Esophagus muscularis mucosa (tissue), 4 donors: ENCODE measurements at regions not wholly inside any gene's neighbourhood (a gene's known extent, or its start where the extent isn't known, plus 50 kb on each side); places are given as distances from the start of the nearest gene placed in this dataset.

Source experiments
- DNase-seq: peaks from one replicate; pipeline ENCODE4 v3.0.0-alpha.2; 2017; ENCODE audit errors: extremely low spot score
- H3K27ac ChIP-seq, 4 donors: fragments of 200-600 bp; sonication (generic); replicated peaks in 1 of 4; 1 replicate in 3 of 4; 2 replicates in 1 of 4; pipeline ENCODE4 v1.5.1; 2016 to 2019; ENCODE audit warnings: mild to moderate bottlenecking in 1 of 4
- H3K27me3 ChIP-seq, 4 donors: fragments of 200-600 bp; sonication (generic); one replicate each; pipeline versions ENCODE4 v1.5.1 to v1.6.0; 2016 to 2019
- H3K36me3 ChIP-seq, 4 donors: fragments of 200-600 bp; sonication (generic); one replicate each; pipeline ENCODE4 v1.5.1; 2016 to 2019
- H3K4me1 ChIP-seq, 4 donors: fragments of 200-600 bp; sonication (generic); one replicate each; pipeline ENCODE4 v1.5.1; 2016 to 2019
- H3K4me3 ChIP-seq, 4 donors: fragments of 200-600 bp; sonication (generic); 1 replicate in 2 of 4; 2 replicates in 2 of 4; pipeline ENCODE4 v1.5.1; 2016 to 2019; ENCODE audit warnings: mild to moderate bottlenecking in 4 of 4, moderate library complexity in 1 of 4
- H3K9me3 ChIP-seq, 4 donors: fragments of 200-600 bp; sonication (generic); 1 replicate in 3 of 4; 2 replicates in 1 of 4; pipeline ENCODE4 v1.5.1; 2016 to 2019
- CTCF ChIP-seq, 3 experiments: fragments of 200-600 bp in 2 of 3; fragments of 450-650 bp in 1 of 3; sonication (generic) in 2 of 3; IDR thresholded peaks; one replicate each; pipeline ENCODE4 v1.5.1; 2017 to 2019; ENCODE audit warnings: antibody characterized with exemption in 3 of 3, mild to moderate bottlenecking in 2 of 3, moderate library complexity in 1 of 3
- EP300 ChIP-seq: sonication (generic); formaldehyde crosslinking; IDR thresholded peaks from one replicate; pipeline ENCODE4 v1.6.1; 2017; ENCODE audit warnings: antibody characterized with exemption
- POLR2A ChIP-seq: fragments of 450-650 bp; IDR thresholded peaks from one replicate; pipeline ENCODE4 v1.6.1; 2017; ENCODE audit warnings: antibody characterized with exemption, moderate library complexity, mild to moderate bottlenecking, low read depth
- POLR2AphosphoS5 ChIP-seq, 2 donors: sonication (generic); formaldehyde crosslinking; IDR thresholded peaks; one replicate each; pipeline ENCODE4 v1.6.1; 2017; ENCODE audit warnings: antibody characterized with exemption in 2 of 2
- WGBS: methylation state at CpG from one replicate; pipeline ENCODE4 v1.1.5; 2018; 5-methylcytosine and 5-hydroxymethylcytosine counted together
- intact Hi-C: fragments of 100-400 bp; cut with DNase I; formaldehyde crosslinking; loops from one replicate; pipeline ENCODE4 v1.15.1; 2023

GRCh38 chr1:238318294-238319110 is 427.8 kb upstream of the ZP4 start:
- no peaks in the 10 kb centered on the region for H3K4me1 ChIP-seq
- peak; percentile 50 for DNase-seq
- no peak for TF ChIP-seq POLR2AphosphoS5 (IDR thresholded peaks at IDR 0.05)
- TF ChIP-seq CTCF (IDR thresholded peaks at IDR 0.05), result no peak
- no peak for TF ChIP-seq EP300
- TF ChIP-seq POLR2A, result no peak
- H3K9me3 ChIP-seq, result no peaks in the 10 kb centered on the region
- WGBS, result 61% methylated on average over 4 of the region's 4 CpGs
- no peak overlapping the region for H3K4me3 ChIP-seq
- no peaks in the 10 kb centered on the region for H3K27me3 ChIP-seq
- H3K27ac ChIP-seq, result no peak overlapping the region
- intact Hi-C loops, result no loop called here
- no peaks in the 10 kb centered on the region for H3K36me3 ChIP-seq

GRCh38 chr1:238312969-238313368 is 422.2 kb upstream of the ZP4 start:
- intact Hi-C loops, result no loop called here
- H3K4me1 ChIP-seq, result no peaks in the 10 kb centered on the region
- 73% methylated on average over 1 of the region's 1 CpG for WGBS
- no peaks in the 10 kb centered on the region for H3K36me3 ChIP-seq
- H3K27ac ChIP-seq, result no peak overlapping the region
- TF ChIP-seq CTCF (IDR thresholded peaks at IDR 0.05) (no peak), POLR2A (no peak), EP300 (no peak), POLR2AphosphoS5 (IDR thresholded peaks at IDR 0.05) (no peak)
- DNase-seq, result peak; percentile 31
- H3K4me3 ChIP-seq, result no peak overlapping the region
- H3K27me3 ChIP-seq, result no peaks in the 10 kb centered on the region
- H3K9me3 ChIP-seq, result no peaks in the 10 kb centered on the region

- H3K4me3 ChIP-seq, result no peak overlapping the region
- no peaks in the 10 kb centered on the region for H3K9me3 ChIP-seq
- H3K36me3 ChIP-seq, result no peaks in the 10 kb centered on the region
- intact Hi-C loops, result no loop called here
- no peaks in the 10 kb centered on the region for H3K4me1 ChIP-seq
- no peak for DNase-seq
- no peak overlapping the region for H3K27ac ChIP-seq
- no peaks in the 10 kb centered on the region for H3K27me3 ChIP-seq
- 76% methylated on average over 1 of the region's 1 CpG for WGBS
- no peak for TF ChIP-seq POLR2AphosphoS5 (IDR thresholded peaks at IDR 0.05)
- TF ChIP-seq CTCF (IDR thresholded peaks at IDR 0.05), result no peak
- no peak for TF ChIP-seq EP300
- no peak for TF ChIP-seq POLR2A
These were observed 415.7 kb upstream of the ZP4 start for GRCh38 chr1:238306411-238306810.

GRCh38 chr1:238302646-238303045 is 411.9 kb upstream of the ZP4 start:
- H3K36me3 ChIP-seq, result no peaks in the 10 kb centered on the region
- TF ChIP-seq POLR2AphosphoS5 (IDR thresholded peaks at IDR 0.05) (no peak), EP300 (no peak), CTCF (IDR thresholded peaks at IDR 0.05) (no peak), POLR2A (no peak)
- intact Hi-C loops, result no loop called here
- no peaks in the 10 kb centered on the region for H3K27me3 ChIP-seq
- no peaks in the 10 kb centered on the region for H3K4me1 ChIP-seq
- no peak overlapping the region for H3K4me3 ChIP-seq
- peaks cover 0 to 5% (median 0%) of the 10 kb centered on the region in 4 donors for H3K9me3 ChIP-seq
- DNase-seq, result no peak
- H3K27ac ChIP-seq, result no peak overlapping the region

- whole genome bisulfite sequencing, result 92% methylated on average over 7 of the region's 7 CpGs
- Histone ChIP-seq H3K27me3 (no peaks in the 10 kb centered on the region), H3K9me3 (peaks cover 0 to 7% (median 0%) of the 10 kb centered on the region in 4 donors), H3K4me3 (no peak overlapping the region), H3K4me1 (no peaks in the 10 kb centered on the region), H3K27ac (no peak overlapping the region), H3K36me3 (no peaks in the 10 kb centered on the region)
- TF ChIP-seq POLR2AphosphoS5 (IDR thresholded peaks at IDR 0.05) (no peak), CTCF (IDR thresholded peaks at IDR 0.05) (no peak), POLR2A (no peak), EP300 (no peak)
- no peak for DNase-seq
- intact Hi-C loops, result no loop called here
These were observed 405.6 kb upstream of the ZP4 start for GRCh38 chr1:238296371-238296770.
